Activated CD4-positive, alpha-beta T cell treated with anti-CD3 and anti-CD28 coated beads, Interleukin-2, amount 50 U/mL, for 24 hours (primary cell): ENCODE measurements at regions not wholly inside any gene's neighbourhood (a gene's known extent, or its start where the extent isn't known, plus 50 kb on each side); places are given as distances from the start of the nearest gene placed in this dataset.

ENCODE experiments used
- DNase-seq, 2 donors: peaks; one replicate each; pipeline ENCODE4 v3.0.0-alpha.2; 2020; ENCODE audit warnings: low read depth in 1 of 2, low spot score in 1 of 2

DNA sequence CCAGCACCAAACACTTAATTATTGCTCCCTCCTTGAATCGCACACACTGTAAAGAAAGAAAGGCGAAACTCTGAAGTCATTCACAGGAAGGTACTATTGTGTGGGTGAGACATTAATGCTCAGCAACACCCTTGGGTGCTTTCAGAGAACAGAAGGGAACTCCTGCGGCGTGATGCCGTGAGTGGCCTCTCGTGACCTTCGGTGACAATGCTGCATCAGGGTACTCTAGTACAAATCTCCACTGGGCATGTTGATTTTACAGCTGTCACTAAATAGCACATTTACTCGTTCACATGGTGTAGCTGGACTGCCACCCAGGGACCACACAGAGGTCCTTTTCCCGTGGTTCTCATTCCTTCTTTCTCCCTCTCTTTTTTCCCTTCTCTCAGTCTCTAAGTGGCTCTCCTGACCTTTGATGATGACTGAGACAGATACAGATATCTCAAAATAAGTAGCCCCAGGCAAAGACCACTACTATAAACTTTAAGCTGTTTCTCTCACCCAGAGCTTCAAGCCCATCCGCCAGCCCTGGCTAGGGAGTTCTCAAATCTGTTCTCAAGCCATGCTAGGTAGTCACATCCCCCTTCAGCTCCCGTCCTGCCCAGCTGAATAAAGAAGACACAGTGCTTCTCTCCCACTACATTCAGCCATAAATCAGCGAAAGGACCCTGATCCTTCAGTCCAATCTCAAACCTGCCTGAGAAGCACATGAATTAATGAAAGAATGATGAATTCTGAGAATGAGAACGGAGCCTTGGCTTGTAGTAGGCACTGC is 223.4 kb upstream of the FMN2 start:
- no peak for DNase-seq

DNA sequence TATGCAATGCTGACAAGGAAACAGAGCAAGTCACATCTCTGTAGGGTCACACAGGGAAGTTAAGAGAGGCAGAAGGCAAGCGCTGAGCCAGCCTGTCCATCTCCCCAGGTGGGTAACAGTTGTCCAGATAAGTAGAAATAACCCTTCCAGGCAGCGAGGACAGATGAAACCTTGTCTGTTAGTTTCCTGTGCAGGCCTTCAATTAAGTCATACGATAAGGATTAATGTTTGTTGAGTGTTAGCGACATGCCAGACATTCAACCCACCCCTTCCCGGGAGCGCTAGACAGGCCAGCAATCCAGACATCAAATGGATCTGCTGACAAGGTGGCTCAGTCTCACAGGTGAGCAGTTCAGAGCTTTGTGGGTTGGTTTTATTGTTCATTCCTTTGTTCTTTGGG is 221.5 kb upstream of the FMN2 start:
- DNase-seq, result no peak

DNA sequence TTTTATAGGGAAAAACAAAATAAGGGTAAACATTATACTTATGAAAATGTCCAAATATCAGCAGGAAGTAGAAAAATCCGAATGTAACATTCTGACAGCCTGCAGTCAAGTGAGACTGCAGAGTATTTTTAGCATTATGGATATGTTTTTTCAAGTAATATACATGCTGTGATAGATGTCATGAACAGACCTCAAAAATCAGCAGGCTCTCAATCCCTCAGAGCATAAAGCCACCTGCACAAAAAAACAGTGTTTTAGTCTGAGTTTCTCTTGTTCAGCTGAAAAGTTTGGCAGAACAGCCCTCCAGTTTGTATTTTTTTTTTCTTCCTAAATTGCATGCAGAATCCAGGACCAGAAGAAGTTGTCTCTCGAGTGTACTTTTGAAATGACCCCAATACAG is 219.1 kb upstream of the FMN2 start:
- DNase-seq, result no peak

DNA sequence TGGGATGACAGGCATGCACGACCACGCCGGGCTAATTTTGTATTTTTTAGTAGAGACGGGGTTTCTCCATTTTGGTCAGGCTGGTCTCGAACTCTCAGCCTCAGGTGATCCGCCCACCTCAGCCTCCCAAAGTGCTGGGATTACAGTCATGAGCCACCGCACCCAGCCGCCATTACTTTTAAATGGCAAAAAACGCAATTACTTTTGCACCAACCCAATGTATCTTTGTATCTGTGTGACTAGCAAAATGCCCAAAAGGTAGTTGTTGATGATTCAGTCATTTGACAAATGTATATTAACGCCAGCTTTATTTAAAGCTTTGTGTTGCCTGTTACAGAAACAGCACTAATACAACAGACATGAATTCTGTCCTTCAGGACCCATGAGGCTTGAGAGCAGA is 216.9 kb upstream of the FMN2 start:
- no peak for DNase-seq

DNA sequence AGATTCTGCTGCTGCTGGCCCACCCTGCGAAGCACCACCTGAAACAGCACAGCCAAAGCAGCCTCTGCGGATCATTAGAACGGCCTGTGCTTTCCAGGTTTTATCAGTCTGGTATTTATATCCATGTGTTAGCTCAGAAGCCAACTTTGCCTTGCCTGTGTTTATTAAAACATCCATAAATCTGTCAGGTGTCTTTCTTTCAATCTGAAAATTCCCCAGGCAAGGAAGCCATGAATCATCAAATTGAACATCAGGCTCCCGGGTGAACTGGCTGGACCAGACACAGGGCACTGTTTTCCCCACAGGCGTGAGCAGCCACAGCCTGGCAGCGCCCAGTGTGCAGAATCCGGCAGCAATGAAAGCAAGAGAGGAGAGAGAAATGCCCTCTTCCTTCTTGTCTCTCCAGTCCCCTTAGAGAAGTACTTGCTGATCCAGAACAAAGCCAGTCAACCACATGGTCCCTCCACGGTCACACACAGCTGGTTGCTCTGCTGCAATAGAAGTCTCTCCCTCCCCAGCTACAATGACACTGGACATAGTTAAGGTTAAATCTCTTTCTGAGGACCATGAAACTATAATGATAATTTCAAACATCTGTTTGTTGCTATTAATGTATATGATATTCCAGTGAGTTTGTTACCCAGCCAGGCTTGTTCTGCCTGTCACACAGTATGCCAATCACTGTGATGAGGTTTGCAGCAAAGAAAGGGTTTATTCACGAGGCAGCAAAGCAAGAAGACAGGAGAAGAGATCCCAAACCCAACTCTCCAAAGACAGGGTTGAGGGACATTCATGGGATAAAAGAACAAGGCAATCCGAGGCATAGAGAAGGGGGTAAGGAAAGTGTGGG is 212.1 kb upstream of the FMN2 start:
- no peak for DNase-seq

DNA sequence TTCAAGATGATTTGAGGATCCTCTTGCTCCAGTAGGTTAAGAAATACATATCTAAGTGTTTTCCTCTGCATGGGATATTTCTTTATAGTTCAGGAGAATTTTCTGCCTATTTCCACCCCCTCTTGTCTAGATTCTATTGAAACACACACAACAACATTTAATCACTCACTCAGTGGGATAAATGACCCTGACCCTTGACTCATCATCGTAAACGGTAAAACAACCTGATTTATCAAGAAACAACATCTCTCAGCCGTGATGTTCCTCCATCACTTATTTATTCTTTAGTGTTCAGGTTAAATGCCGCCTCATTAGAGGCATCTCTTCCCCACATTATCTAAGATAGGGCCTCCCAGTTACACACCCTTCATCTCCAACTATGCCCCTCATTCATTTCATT is 208.7 kb upstream of the FMN2 start:
- DNase-seq, result no peak

DNA sequence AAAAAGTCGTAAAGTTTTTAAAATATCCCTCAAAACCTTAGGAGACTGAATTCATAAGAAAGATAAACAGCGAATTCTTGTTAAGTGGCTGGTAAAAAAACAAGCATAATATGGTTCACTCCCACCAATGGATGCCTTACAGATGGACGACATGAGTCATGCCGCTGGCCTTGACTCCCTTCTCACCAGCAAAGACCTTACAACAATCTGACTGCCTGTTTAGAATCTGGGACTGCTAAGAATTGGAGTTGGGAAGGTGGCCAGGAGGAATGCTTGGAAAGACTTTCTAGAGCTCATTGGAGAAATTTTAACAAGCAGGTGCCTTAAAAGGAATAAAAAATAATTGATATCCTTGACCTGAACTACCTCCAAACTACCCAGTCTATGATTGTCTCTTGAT is 206.9 kb upstream of the FMN2 start:
- no peak for DNase-seq

DNA sequence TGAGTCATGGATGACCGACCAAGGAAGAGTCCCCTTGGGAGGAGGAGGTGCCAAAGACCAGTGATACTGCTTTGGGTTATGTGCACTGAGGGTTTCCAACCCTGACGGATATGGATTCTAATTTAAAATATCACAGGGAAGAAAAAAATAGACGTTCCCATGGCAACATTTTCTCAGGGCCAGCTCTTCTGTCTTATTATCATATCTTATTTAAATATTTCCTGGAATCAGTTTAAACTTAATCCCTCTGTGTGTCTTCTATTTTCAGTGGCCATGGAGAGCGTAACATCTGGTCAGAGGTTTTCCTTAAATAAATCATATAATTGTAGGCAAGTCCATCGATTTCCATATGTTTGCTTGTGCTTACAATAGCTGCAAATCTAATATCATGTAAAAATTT is 205.4 kb upstream of the FMN2 start:
- no peak for DNase-seq

DNA sequence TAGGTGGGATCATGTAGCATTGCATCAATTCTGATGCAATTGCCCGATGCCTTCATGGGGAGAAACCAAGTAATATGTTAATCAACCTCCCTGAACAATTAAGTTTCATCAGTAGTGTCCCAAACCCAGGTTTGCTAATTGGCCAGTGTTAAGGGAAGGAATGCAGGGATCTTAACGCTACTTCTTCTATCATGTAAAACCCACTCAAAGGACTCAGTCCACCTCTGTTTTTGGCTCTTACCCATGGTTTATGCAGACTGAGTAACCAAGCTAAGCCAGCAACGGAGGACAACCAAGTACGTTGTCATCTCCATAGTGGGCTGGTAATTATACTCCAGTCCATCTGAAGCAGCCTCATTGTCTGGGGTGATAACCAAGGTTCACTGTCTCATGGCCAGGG is 203.0 kb upstream of the FMN2 start:
- DNase-seq, result no peak

DNA sequence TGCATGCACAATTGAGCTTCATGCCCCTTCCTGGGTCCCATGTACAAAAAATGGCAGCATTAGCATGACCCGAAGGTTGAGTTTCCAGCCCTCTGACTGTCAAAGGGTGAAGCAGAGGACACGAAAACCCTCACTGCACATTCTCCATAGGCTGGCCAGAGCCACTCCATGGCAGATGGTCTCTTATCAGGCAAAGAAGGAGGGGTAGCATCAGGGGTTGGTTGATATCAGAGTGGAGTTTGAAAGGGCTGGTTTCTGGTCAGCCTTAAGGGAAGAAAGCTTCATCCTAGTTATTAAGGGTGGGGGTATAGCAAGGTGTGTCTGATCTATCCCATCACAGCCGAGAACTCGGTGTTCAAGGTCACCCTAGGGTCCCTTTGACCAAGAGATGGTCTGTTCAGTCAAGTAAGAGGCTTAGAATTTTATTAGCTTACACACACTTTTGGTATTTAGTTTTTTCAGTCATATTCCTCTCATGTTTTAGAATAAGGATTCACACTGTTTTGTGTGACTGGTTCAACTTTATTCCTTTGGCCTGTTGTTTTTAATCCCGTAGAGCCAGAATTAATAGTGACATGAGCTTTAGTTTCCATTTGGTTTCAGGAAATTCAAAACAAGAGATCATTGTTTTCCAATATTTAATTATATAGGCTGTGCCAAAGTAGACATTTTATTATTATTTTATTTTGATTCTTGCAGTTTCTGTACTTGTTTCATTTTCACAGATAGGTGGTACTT is 199.9 kb upstream of the FMN2 start:
- DNase-seq, result no peak

DNA sequence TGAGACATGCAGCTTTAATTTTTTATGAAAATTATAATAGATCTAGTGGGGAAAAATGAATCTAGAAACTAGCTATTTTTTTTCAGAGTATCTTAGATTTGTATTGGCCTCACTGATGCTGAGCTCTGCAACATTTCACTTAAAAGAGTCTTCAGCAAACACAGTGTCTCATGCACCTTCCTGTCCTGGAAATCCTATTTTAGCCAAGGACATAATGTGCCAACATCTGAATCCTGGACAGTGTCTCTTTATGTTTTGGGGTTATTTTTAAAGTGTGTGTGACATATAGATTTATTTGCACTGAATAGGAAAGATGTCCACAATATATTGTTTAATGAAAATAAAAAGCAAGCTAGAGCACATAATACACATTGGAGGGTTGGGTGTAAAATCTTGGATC is 199.1 kb upstream of the FMN2 start:
- no peak for DNase-seq

DNA sequence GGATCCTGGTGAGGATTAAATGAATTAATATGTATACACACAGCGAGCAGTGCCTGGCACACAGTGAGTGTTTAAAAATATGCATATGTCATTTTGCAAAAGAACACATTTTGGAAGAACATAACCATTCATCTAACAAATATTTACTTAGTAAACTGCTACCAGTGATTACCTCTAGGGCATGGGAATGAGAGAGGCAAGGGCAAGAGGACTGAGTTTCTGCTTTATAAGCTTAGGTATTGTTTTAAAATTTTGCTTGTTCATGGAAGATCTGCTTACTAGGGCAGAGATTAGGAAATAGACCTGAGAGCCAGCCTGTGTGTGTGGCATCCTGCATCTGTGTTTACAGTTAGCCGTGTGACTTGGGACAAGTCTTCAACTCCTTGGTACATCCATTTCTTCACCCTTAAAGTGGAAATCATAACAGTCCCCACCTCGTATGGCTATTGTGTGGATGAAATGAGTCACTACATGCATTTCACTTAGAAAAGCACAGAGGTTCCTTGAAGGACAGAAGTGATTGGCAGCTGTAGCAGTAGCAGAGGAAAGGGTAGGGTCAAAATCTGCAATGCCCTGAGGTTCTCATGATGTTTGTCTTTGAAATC is 198.5 kb upstream of the FMN2 start:
- no peak for DNase-seq

DNA sequence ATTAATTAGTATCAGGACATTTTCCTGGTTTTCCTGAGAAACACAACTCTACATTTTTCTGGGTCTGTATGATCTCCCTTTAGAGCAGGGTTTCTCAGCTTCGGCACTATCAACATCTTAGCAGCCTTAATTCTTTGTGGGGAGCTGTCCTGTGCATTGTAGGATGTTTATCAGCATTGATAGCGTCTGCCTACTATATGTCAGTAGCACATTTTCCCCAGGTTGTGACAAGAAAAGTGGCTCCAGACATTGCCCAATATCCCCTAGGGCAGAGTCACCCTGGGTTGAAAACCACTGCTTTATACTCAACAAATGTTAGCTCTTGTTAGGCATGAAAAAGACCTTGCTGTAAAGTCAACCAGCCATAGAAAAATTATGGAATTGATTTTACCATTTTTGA is 195.1 kb upstream of the FMN2 start:
- DNase-seq, result no peak

DNA sequence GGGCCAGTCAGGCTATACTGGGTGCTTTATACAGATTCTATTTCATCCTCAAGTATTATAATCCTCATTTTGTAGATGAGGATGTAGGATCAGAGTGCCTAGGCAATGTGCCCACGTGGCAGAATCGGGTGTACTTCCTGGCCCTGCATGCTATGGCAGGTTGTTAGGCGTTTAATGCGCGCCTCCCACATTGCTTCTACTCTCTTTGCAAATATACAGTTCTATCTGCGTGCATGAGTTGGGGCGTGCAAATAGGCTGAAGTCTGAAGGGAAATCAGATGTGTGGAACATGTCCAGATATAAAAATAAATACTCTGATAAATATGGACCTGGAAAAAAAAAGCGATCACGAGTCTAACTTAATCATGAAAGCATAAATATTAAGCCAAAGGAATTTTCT is 194.7 kb upstream of the FMN2 start:
- DNase-seq, result no peak

DNA sequence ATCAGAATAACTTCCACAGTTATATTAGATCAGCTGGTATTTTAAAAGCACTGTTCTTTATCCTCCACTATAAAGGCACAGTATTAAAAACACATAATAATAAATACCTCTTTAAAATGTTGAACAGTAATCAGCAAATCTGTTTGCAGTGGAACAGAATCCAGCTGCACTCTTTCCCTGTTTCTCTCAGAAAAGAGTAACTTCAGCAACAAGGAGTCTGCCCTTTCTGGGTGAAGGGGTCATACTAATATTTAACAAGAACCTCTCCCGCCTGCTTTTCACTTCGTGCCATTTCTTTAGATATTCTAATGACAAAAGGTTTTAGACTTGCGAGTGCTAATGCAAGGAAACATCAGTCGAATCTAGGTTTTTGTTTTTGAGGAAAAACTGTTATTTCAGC is 194.2 kb upstream of the FMN2 start:
- DNase-seq, result no peak

DNA sequence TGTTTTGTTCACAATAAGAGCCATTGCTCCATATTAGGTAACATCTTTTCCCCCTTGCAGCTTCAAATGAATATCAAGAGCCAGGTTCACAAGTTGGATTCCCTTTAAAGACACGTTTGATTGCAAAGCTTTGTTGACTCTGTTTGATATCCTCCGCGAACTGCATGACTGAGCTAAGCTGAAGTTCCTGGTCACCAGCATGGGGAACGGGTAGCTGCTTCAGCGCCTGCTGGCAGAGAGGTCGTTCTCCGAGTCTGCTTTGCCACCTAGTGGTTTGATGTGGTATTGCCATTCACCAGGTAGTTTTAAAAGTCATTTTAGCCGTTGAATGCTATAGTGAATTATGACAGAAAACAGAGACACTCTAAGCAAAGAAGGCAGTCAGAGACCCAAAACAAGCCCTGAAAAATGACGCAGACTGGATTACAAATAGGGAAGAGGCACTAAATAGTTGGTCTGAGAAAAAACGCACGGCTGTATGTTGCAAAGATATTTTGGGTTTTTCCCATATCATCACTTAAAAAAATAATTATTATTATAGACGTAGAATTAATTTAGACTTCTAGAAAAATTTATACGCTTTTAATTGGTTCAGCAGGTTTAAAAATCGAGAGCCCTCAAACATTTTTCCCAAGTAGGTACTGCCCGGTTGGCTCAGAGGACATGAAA is 193.5 kb upstream of the FMN2 start:
- peak; percentile 57 to 71 for DNase-seq

DNA sequence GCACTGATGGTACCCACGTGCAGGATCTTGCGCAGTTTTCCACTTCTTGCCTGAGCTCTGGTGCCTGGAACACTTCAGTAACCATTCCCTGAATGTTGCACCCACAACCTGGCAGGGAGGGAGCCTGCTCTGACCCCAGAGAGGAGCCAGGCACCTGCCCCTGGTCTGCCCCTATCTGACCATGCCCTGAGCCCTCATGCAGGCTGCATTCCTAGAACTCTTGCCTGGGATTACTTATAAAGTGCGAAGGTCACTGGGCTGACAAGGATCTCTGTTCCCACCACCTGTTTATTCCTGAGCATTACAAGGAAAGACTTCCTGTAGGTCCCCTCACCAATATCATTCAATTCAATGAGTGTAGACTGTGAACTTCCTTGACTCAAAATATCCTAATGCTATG is 191.9 kb upstream of the FMN2 start:
- DNase-seq, result no peak

DNA sequence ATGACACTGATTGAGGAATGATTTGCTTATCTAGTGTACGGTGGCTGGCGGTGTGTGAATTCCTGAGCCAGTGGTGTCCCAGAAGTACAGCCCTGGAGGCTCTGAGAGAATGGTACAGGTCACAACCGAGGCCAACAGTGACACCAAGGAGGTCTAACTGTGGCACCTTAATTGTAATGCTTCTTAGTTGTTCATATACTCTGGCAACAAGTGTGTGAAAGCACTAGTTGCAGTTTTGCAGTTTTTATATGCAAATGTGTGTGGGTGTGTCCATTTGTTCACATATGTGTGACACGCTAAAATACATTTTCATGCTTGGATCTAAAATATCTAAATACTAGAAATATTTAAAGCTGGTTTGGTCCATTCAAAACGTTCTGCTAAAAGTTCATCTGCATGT is 185.3 kb upstream of the FMN2 start:
- no peak for DNase-seq

DNA sequence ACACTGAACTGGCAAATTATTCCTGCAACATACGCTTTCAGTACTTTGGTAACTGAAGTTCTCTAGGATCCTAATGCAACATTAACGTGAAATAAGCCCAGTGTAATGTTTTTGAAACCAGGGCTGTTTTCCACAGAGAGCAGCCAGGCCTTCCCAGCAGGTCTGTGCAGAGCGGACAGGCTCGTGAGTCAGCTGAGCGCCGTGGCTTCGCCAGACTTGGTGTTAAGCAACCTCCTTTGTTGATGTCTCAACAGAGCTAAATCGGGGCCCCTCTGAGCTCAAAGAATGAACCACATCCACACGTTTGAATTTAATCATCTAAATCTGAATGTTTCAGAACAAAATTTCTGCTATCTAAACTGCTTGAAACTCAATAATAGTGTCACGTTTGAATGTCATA is 181.8 kb upstream of the FMN2 start:
- no peak for DNase-seq

DNA sequence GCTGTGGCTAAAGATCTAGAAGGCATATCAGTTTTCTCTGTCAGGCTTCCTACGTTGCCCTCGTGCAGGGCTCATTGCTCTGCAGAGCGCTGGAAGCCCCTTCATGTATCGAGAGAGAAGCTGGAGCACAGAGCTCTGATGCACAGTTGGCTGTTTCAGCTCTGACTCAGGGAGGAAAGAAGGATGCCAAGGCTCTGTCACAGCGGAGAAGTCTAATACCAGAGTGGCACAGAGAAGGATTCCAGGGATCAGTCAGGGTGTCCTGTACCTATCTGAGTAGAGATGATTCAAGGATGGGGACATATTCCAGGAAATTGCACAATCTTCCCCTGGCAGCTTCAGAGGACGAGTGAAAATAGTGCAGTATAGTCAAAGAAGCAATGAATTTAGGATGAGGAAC is 179.2 kb upstream of the FMN2 start:
- DNase-seq, result no peak

DNA sequence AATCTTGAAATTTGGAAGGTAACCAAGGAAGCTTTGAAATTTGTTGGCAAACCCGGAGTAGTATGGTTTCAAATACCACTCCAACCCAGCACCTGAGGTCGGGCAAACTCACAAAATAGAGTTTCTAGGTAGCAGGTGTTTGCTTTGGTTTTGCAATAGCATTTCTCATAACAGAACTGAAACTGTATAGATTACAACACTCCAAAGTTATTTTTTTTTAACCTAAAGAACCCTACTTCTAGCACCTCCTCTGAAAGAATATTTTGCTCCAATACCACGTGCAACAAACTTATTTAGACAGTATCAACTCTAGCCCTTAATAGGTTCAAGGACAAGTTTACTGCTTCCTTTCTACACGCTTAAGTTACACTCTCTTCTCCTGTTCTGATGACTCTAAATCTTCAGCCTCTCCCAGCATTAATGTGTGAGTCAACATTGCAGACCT is 178.5 kb upstream of the FMN2 start:
- no peak for DNase-seq
